B cell (primary cell): ENCODE measurements at regions not wholly inside any gene's neighbourhood (a gene's known extent, or its start where the extent isn't known, plus 50 kb on each side); places are given as distances from the start of the nearest gene placed in this dataset.

Experiments
- ATAC-seq: fragments of 200-7000 bp; cut with Tn5 transposase; one replicate; pipeline ENCODE4 v1.10.0; 2021; ENCODE audit warnings: low read depth, mild to moderate bottlenecking, moderate number of reproducible peaks, moderate library complexity
- CTCF ChIA-PET: fragments of 350-600 bp; sonication (Branson Sonifier 250); formaldehyde crosslinking; loops from one replicate; lab custom pipeline; 2021; ENCODE audit warnings: antibody characterized with exemption, inconsistent platforms; lab: Charles Lee
- POLR2A ChIA-PET: fragments of 350-600 bp; sonication (Branson Sonifier 250); formaldehyde crosslinking; loops from one replicate; lab custom pipeline; 2021; ENCODE audit warnings: antibody characterized with exemption; lab: Charles Lee
- DNase-seq: peaks from one replicate; pipeline ENCODE4 v3.0.0; 2013
- H2AFZ ChIP-seq: 2 replicates; pipeline ENCODE4 v1.6.1; 2012; ENCODE audit warnings: mild to moderate bottlenecking, low read depth, low read length; ENCODE audit not compliant: insufficient read depth, poor library complexity, severe bottlenecking
- H3K27ac ChIP-seq, 2 donors: 1 replicate in 1 of 2; 2 replicates in 1 of 2; pipeline ENCODE4 v1.5.1; 2012 to 2013; ENCODE audit warnings: low read length in 2 of 2, mild to moderate bottlenecking in 2 of 2, moderate library complexity in 1 of 2
- H3K27me3 ChIP-seq, 4 experiments: fragments of 200-600 bp in 1 of 4; sonication (generic) in 1 of 4; replicated peaks in 1 of 4; 1 replicate in 2 of 4; 2 replicates in 2 of 4; pipeline versions ENCODE4 v1.6.1 to v1.7.0; 2013 to 2016; ENCODE audit warnings: low read length in 3 of 4, mild to moderate bottlenecking in 2 of 4, mixed read lengths in 1 of 4, moderate library complexity in 1 of 4; ENCODE audit not compliant: insufficient read depth in 4 of 4, control insufficient read depth in 3 of 4; ENCODE audit errors: control extremely low read depth in 1 of 4
- H3K36me3 ChIP-seq, 2 experiments: replicated peaks in 1 of 2; 1 replicate in 1 of 2; 2 replicates in 1 of 2; pipeline versions ENCODE4 v1.6.1 to v1.7.1; 2013; ENCODE audit warnings: low read length in 1 of 2; ENCODE audit not compliant: insufficient read depth in 2 of 2, control insufficient read depth in 1 of 2; ENCODE audit errors: control extremely low read depth in 1 of 2, extremely low read depth in 1 of 2
- H3K4me1 ChIP-seq, 2 donors: fragments of 200-600 bp in 1 of 2; sonication (generic) in 1 of 2; 1 replicate in 1 of 2; 2 replicates in 1 of 2; pipeline versions ENCODE4 v1.5.1 to v1.6.1; 2013 to 2017; ENCODE audit warnings: low read length in 2 of 2; ENCODE audit not compliant: control insufficient read depth in 2 of 2, insufficient read depth in 2 of 2
- H3K4me2 ChIP-seq: replicated peaks from 2 replicates; pipeline ENCODE3; 2012; ENCODE audit warnings: mild to moderate bottlenecking, low read depth, low read length; ENCODE audit not compliant: poor library complexity, severe bottlenecking
- H3K4me3 ChIP-seq, 5 experiments: fragments of 200-600 bp in 1 of 5; sonication (generic) in 1 of 5; 1 replicate in 3 of 5; 2 replicates in 2 of 5; pipeline versions ENCODE4 v1.5.1 to v1.7.0; 2011 to 2016; ENCODE audit warnings: low read length in 4 of 5, mild to moderate bottlenecking in 4 of 5, low read depth in 2 of 5, control low read depth in 1 of 5, moderate library complexity in 1 of 5; ENCODE audit not compliant: insufficient read depth in 1 of 5; ENCODE audit errors: control extremely low read depth in 1 of 5, extremely low read depth in 1 of 5
- H3K79me2 ChIP-seq: fragments of 200-600 bp; sonication (generic); one replicate; pipeline ENCODE4 v1.6.0; 2016; ENCODE audit warnings: low read length; ENCODE audit not compliant: control insufficient read depth, insufficient read depth
- H3K9ac ChIP-seq: fragments of 200-600 bp; sonication (generic); 2 replicates; pipeline ENCODE4 v1.6.1; 2017; ENCODE audit warnings: mild to moderate bottlenecking, low read length, moderate library complexity
- H3K9me3 ChIP-seq, 3 donors: one replicate each; pipeline versions ENCODE4 v1.6.1 to v1.7.1; 2013; ENCODE audit warnings: low read length in 2 of 3; ENCODE audit not compliant: control insufficient read depth in 2 of 3, insufficient read depth in 1 of 3; ENCODE audit errors: control extremely low read depth in 1 of 3
- H4K20me1 ChIP-seq: 2 replicates; pipeline ENCODE4 v1.6.0; 2012; ENCODE audit warnings: mild to moderate bottlenecking, low read length; ENCODE audit not compliant: insufficient read depth, control insufficient read depth, poor library complexity, severe bottlenecking
- H3K27ac Mint-ChIP-seq: one replicate; pipeline ENCODE4 v1.8.0; 2021; ENCODE audit warnings: mixed read lengths
- H3K27me3 Mint-ChIP-seq: one replicate; pipeline ENCODE4 v1.8.0; 2021; ENCODE audit warnings: mixed read lengths
- H3K4me1 Mint-ChIP-seq: one replicate; pipeline ENCODE4 v1.8.0; 2021; ENCODE audit warnings: mixed read lengths
- H3K4me3 Mint-ChIP-seq: one replicate; pipeline ENCODE4 v1.8.0; 2021; ENCODE audit warnings: mixed read lengths
- H3K9me3 Mint-ChIP-seq: one replicate; pipeline ENCODE4 v1.8.0; 2022; ENCODE audit warnings: mixed read lengths; ENCODE audit not compliant: insufficient read depth
- CTCF ChIP-seq: fragments of 200-600 bp; IDR thresholded peaks from one replicate; pipeline ENCODE4 v1.8.0; 2022; ENCODE audit warnings: antibody characterized with exemption, mild to moderate bottlenecking
- EZH2 ChIP-seq: IDR thresholded peaks from 2 replicates; pipeline ENCODE4 v1.6.1; 2012; ENCODE audit warnings: borderline replicate concordance, low read depth, mild to moderate bottlenecking, moderate library complexity, low read length; ENCODE audit not compliant: insufficient read depth, poor library complexity, severe bottlenecking
- WGBS: methylation state at CpG from one replicate; pipeline ENCODE4 v1.1.5; 2013; ENCODE audit warnings: missing lambda C conversion rate; ENCODE audit not compliant: insufficient coverage; 5-methylcytosine and 5-hydroxymethylcytosine counted together
- intact Hi-C: fragments of 100-400 bp; cut with micrococcal nuclease; formaldehyde crosslinking; loops from one replicate; pipeline ENCODE4 v1.10.0; 2022

- CTCF ChIA-PET: interaction anchor here (1.3 to 3.4 kb wide), 4 partner anchors 41 to 382 kb away, joined by 3 to 38 read pairs (median 21); no protein-coding TSS in a partner anchor
- no peak for DNase-seq
- WGBS: no CpG with 5 or more reads among the region's 4 CpGs
- Histone ChIP-seq H3K27ac (no peak overlapping the region), H3K4me1 (peaks cover 26 to 35% of the 10 kb centered on the region in 2 donors), H3K9ac (no peak overlapping the region), H3K27me3 (no peaks in the 10 kb centered on the region), H3K36me3 (no peaks in the 10 kb centered on the region), H3K4me2 (no peak overlapping the region), H3K4me3 (no peak overlapping the region), H2AFZ (no peak overlapping the region), H3K79me2 (no peaks in the 10 kb centered on the region), H4K20me1 (no peaks in the 10 kb centered on the region), H3K9me3 (no peaks in the 10 kb centered on the region)
- Mint-ChIP-seq H3K27ac (peak overlapping the region; percentile 53), H3K27me3 (no peaks in the 10 kb centered on the region), H3K4me1 (peaks cover 41% of the 10 kb centered on the region), H3K9me3 (no peaks in the 10 kb centered on the region), H3K4me3 (peak overlapping the region; percentile 19)
- ATAC-seq: no peak
- POLR2A ChIA-PET: no interaction called here
- no peak for TF ChIP-seq CTCF
- TF ChIP-seq EZH2: no peak
- intact Hi-C loops: no loop called here
These were observed 161.7 kb downstream of the FASLG start for GRCh38 chr1:172820475-172821158.

GRCh38 chr1:172821609-172822274, 162.8 kb downstream of the FASLG start:
- WGBS: 100% methylated on average over 1 of the region's 1 CpG
- no peaks in the 10 kb centered on the region for H4K20me1 ChIP-seq
- Mint-ChIP-seq H3K4me1 (peaks cover 37% of the 10 kb centered on the region), H3K4me3 (no peak overlapping the region), H3K9me3 (no peaks in the 10 kb centered on the region), H3K27ac (peak overlapping the region; percentile 57), H3K27me3 (no peaks in the 10 kb centered on the region)
- H3K79me2 ChIP-seq: no peaks in the 10 kb centered on the region
- no peak overlapping the region for H3K4me3 ChIP-seq
- no peak overlapping the region for H3K27ac ChIP-seq
- H3K9me3 ChIP-seq: no peaks in the 10 kb centered on the region
- no peak overlapping the region for H2AFZ ChIP-seq
- ChIA-PET POLR2A (no interaction called here), CTCF (interaction anchor here (1.3 to 9.1 kb wide), 3 partner anchors 43 to 380 kb away, joined by 3 to 266 read pairs (median 122); partner anchors contain the start of gene TNFSF4)
- no peaks in the 10 kb centered on the region for H3K36me3 ChIP-seq
- DNase-seq: no peak
- TF ChIP-seq CTCF (no peak), EZH2 (no peak)
- H3K4me2 ChIP-seq: no peak overlapping the region
- no peak for ATAC-seq
- H3K4me1 ChIP-seq: peaks cover 34 to 44% of the 10 kb centered on the region in 2 donors
- no peak overlapping the region for H3K9ac ChIP-seq
- H3K27me3 ChIP-seq: no peaks in the 10 kb centered on the region
- intact Hi-C loops: no loop called here
